ENCODE measurements at regions not wholly inside any gene's neighbourhood (a gene's known extent, or its start where the extent isn't known, plus 50 kb on each side); places are given as distances from the start of the nearest gene placed in this dataset.

- TF ChIP-seq CTCF (IDR thresholded peaks at IDR 0.05) (no peak), EP300 (IDR thresholded peaks at IDR 0.05) (no peak), POLR2AphosphoS5 (IDR thresholded peaks at IDR 0.05) (no peak), POLR2A (IDR thresholded peaks at IDR 0.05) (no peak)
- intact Hi-C loops (cut with DNase I): no loop called here
- H3K36me3 ChIP-seq: no peaks in the 10 kb centered on the region
- H3K4me1 ChIP-seq: no peaks in the 10 kb centered on the region
- 86 to 91% methylated on average over 6 of the region's 6 CpGs for WGBS, 2 donors
- no peak overlapping the region for H3K4me3 ChIP-seq
- no peak overlapping the region for H3K27ac ChIP-seq
- H3K9me3 ChIP-seq: no peaks in the 10 kb centered on the region
- no peaks in the 10 kb centered on the region for H3K27me3 ChIP-seq
- DNase-seq: no peak
Observed at GRCh38 chr13:88895261-88895941, 1224.2 kb downstream of the SLITRK5 start.

GRCh38 chr13:88896466-88896865 is 1225.3 kb downstream of the SLITRK5 start:
- Histone ChIP-seq H3K36me3 (no peaks in the 10 kb centered on the region), H3K27me3 (no peaks in the 10 kb centered on the region), H3K4me3 (no peak overlapping the region), H3K27ac (no peak overlapping the region), H3K9me3 (no peaks in the 10 kb centered on the region), H3K4me1 (no peaks in the 10 kb centered on the region)
- intact Hi-C loops (cut with DNase I): no loop called here
- TF ChIP-seq POLR2AphosphoS5 (IDR thresholded peaks at IDR 0.05): no peak
- no peak for TF ChIP-seq EP300 (IDR thresholded peaks at IDR 0.05)
- TF ChIP-seq CTCF (IDR thresholded peaks at IDR 0.05): no peak
- no peak for TF ChIP-seq POLR2A (IDR thresholded peaks at IDR 0.05)
- DNase-seq: no peak
- 90 to 92% methylated on average over 6 of the region's 6 CpGs for WGBS, 2 donors

GRCh38 chr13:88908961-88909441 is 1237.8 kb downstream of the SLITRK5 start:
- Histone ChIP-seq H3K36me3 (no peaks in the 10 kb centered on the region), H3K27ac (no peak overlapping the region), H3K9me3 (no peaks in the 10 kb centered on the region), H3K4me3 (no peak overlapping the region), H3K4me1 (no peaks in the 10 kb centered on the region), H3K27me3 (no peaks in the 10 kb centered on the region)
- intact Hi-C loops (cut with DNase I): no loop called here
- DNase-seq: no peak
- 18 to 39% methylated on average over 2 of the region's 2 CpGs for WGBS, 2 donors
- TF ChIP-seq EP300 (IDR thresholded peaks at IDR 0.05): no peak
- TF ChIP-seq POLR2AphosphoS5 (IDR thresholded peaks at IDR 0.05): no peak
- no peak for TF ChIP-seq CTCF (IDR thresholded peaks at IDR 0.05)
- no peak for TF ChIP-seq POLR2A (IDR thresholded peaks at IDR 0.05)

GRCh38 chr13:88919970-88920628 is 1248.9 kb downstream of the SLITRK5 start:
- no peaks in the 10 kb centered on the region for H3K36me3 ChIP-seq
- no peak overlapping the region for H3K4me3 ChIP-seq
- intact Hi-C loops (cut with DNase I): no loop called here
- no peaks in the 10 kb centered on the region for H3K4me1 ChIP-seq
- H3K9me3 ChIP-seq: peaks cover 0 to 4% (median 1%) of the 10 kb centered on the region in 4 donors
- TF ChIP-seq POLR2AphosphoS5 (IDR thresholded peaks at IDR 0.05): no peak
- no peak for TF ChIP-seq CTCF (IDR thresholded peaks at IDR 0.05)
- no peak for TF ChIP-seq POLR2A (IDR thresholded peaks at IDR 0.05)
- no peak for TF ChIP-seq EP300 (IDR thresholded peaks at IDR 0.05)
- H3K27ac ChIP-seq: no peak overlapping the region
- H3K27me3 ChIP-seq: no peaks in the 10 kb centered on the region
- WGBS, 2 donors: 47 to 85% methylated on average over 3 of the region's 3 CpGs
- DNase-seq: no peak

Measured in sigmoid colon (tissue), 6 donors.